ENCODE measurements at regions not wholly inside any gene's neighbourhood (a gene's known extent, or its start where the extent isn't known, plus 50 kb on each side); places are given as distances from the start of the nearest gene placed in this dataset.

GRCh38 chr6:120147071-120147871 lies 797.7 kb upstream of the MAN1A1 start:
- no peaks in the 10 kb centered on the region for H3K9me3 ChIP-seq (ENCODE audit: severe bottlenecking)
- no peak for ATAC-seq (ENCODE audit: low read depth)
- TF ChIP-seq CTCF (IDR thresholded peaks at IDR 0.05; ENCODE audit: poor library complexity, severe bottlenecking), result peak; percentile 19
- H3K36me3 ChIP-seq (ENCODE audit: low read depth), result no peaks in the 10 kb centered on the region
- no peak overlapping the region for H3K27ac ChIP-seq (ENCODE audit: poor library complexity, severe bottlenecking)
- no peaks in the 10 kb centered on the region for H3K27me3 ChIP-seq (ENCODE audit: insufficient read depth, poor library complexity, severe bottlenecking)
- no peak for DNase-seq (ENCODE audit: low spot score)
- H3K4me3 ChIP-seq (ENCODE audit: severe bottlenecking), result no peak overlapping the region
- H3K4me1 ChIP-seq (ENCODE audit: insufficient read depth, poor library complexity, severe bottlenecking), result no peaks in the 10 kb centered on the region

GRCh38 chr6:120141601-120142000 lies 792.0 kb upstream of the MAN1A1 start:
- ATAC-seq (ENCODE audit: low read depth) (no peak), DNase-seq (ENCODE audit: low spot score) (no peak)
- no peak for TF ChIP-seq CTCF (IDR thresholded peaks at IDR 0.05; ENCODE audit: poor library complexity, severe bottlenecking)
- H3K4me3 ChIP-seq (ENCODE audit: severe bottlenecking), result no peak overlapping the region
- no peaks in the 10 kb centered on the region for H3K36me3 ChIP-seq (ENCODE audit: low read depth)
- no peak overlapping the region for H3K27ac ChIP-seq (ENCODE audit: poor library complexity, severe bottlenecking)
- no peaks in the 10 kb centered on the region for H3K9me3 ChIP-seq (ENCODE audit: severe bottlenecking)
- H3K4me1 ChIP-seq (ENCODE audit: insufficient read depth, poor library complexity, severe bottlenecking), result no peaks in the 10 kb centered on the region
- H3K27me3 ChIP-seq (ENCODE audit: insufficient read depth, poor library complexity, severe bottlenecking), result no peaks in the 10 kb centered on the region

GRCh38 chr6:120137492-120137891 lies 787.9 kb upstream of the MAN1A1 start:
- no peaks in the 10 kb centered on the region for H3K9me3 ChIP-seq (ENCODE audit: severe bottlenecking)
- H3K4me3 ChIP-seq (ENCODE audit: severe bottlenecking), result no peak overlapping the region
- H3K27ac ChIP-seq (ENCODE audit: poor library complexity, severe bottlenecking), result no peak overlapping the region
- ATAC-seq (ENCODE audit: low read depth) (no peak), DNase-seq (ENCODE audit: low spot score) (no peak)
- H3K27me3 ChIP-seq (ENCODE audit: insufficient read depth, poor library complexity, severe bottlenecking), result no peaks in the 10 kb centered on the region
- no peak for TF ChIP-seq CTCF (IDR thresholded peaks at IDR 0.05; ENCODE audit: poor library complexity, severe bottlenecking)
- no peaks in the 10 kb centered on the region for H3K4me1 ChIP-seq (ENCODE audit: insufficient read depth, poor library complexity, severe bottlenecking)
- H3K36me3 ChIP-seq (ENCODE audit: low read depth), result no peaks in the 10 kb centered on the region

GRCh38 chr6:120129228-120129627 lies 779.7 kb upstream of the MAN1A1 start:
- Histone ChIP-seq H3K36me3 (ENCODE audit: low read depth) (no peaks in the 10 kb centered on the region), H3K27me3 (ENCODE audit: insufficient read depth, poor library complexity, severe bottlenecking) (no peaks in the 10 kb centered on the region), H3K4me3 (ENCODE audit: severe bottlenecking) (no peak overlapping the region), H3K27ac (ENCODE audit: poor library complexity, severe bottlenecking) (no peak overlapping the region), H3K9me3 (ENCODE audit: severe bottlenecking) (no peaks in the 10 kb centered on the region), H3K4me1 (ENCODE audit: insufficient read depth, poor library complexity, severe bottlenecking) (no peaks in the 10 kb centered on the region)
- ATAC-seq (ENCODE audit: low read depth), result no peak
- TF ChIP-seq CTCF (IDR thresholded peaks at IDR 0.05; ENCODE audit: poor library complexity, severe bottlenecking), result no peak
- no peak for DNase-seq (ENCODE audit: low spot score)

- H3K4me3 ChIP-seq (ENCODE audit: severe bottlenecking), result no peak overlapping the region
- H3K4me1 ChIP-seq (ENCODE audit: insufficient read depth, poor library complexity, severe bottlenecking), result no peaks in the 10 kb centered on the region
- no peak overlapping the region for H3K27ac ChIP-seq (ENCODE audit: poor library complexity, severe bottlenecking)
- no peaks in the 10 kb centered on the region for H3K27me3 ChIP-seq (ENCODE audit: insufficient read depth, poor library complexity, severe bottlenecking)
- ATAC-seq (ENCODE audit: low read depth) (no peak; the same call in 2 of the 3 replicates), DNase-seq (ENCODE audit: low spot score) (no peak)
- TF ChIP-seq CTCF (IDR thresholded peaks at IDR 0.05; ENCODE audit: poor library complexity, severe bottlenecking), result no peak
- no peaks in the 10 kb centered on the region for H3K36me3 ChIP-seq (ENCODE audit: low read depth)
- no peaks in the 10 kb centered on the region for H3K9me3 ChIP-seq (ENCODE audit: severe bottlenecking)
Observed at GRCh38 chr6:120122401-120122800, 772.8 kb upstream of the MAN1A1 start.
